Breast epithelium (tissue), 4 donors: ENCODE measurements at regions not wholly inside any gene's neighbourhood (a gene's known extent, or its start where the extent isn't known, plus 50 kb on each side); places are given as distances from the start of the nearest gene placed in this dataset.

Experiments
- DNase-seq, 2 donors: peaks; one replicate each; pipeline ENCODE4 v3.0.0-alpha.2; 2019; ENCODE audit warnings: low spot score in 2 of 2
- H3K27ac ChIP-seq, 2 donors: fragments of 200-600 bp; sonication (generic) in 1 of 2; one replicate each; pipeline ENCODE4 v1.5.1; 2016 to 2019; ENCODE audit warnings: mild to moderate bottlenecking in 1 of 2
- H3K27me3 ChIP-seq, 2 donors: fragments of 200-600 bp; sonication (generic) in 1 of 2; one replicate each; pipeline versions ENCODE4 v1.5.1 to v1.6.0; 2017 to 2019; ENCODE audit warnings: control low read depth in 1 of 2, mild to moderate bottlenecking in 1 of 2
- H3K36me3 ChIP-seq: fragments of 200-600 bp; one replicate; pipeline ENCODE4 v1.5.1; 2019
- H3K4me1 ChIP-seq, 2 donors: fragments of 200-600 bp; sonication (generic); one replicate each; pipeline ENCODE4 v1.5.1; 2016 to 2019; ENCODE audit warnings: control low read depth in 1 of 2
- H3K4me3 ChIP-seq, 3 donors: fragments of 200-600 bp; sonication (generic); 1 replicate in 2 of 3; 2 replicates in 1 of 3; pipeline ENCODE4 v1.5.1; 2016 to 2019; ENCODE audit warnings: mild to moderate bottlenecking in 3 of 3, moderate library complexity in 2 of 3
- H3K9me3 ChIP-seq, 2 donors: fragments of 200-600 bp; sonication (generic) in 1 of 2; one replicate each; pipeline ENCODE4 v1.5.1; 2016 to 2019; ENCODE audit warnings: control low read depth in 1 of 2
- CTCF ChIP-seq, 3 donors: fragments of 450-650 bp; IDR thresholded peaks; one replicate each; pipeline ENCODE4 v1.5.1; 2016 to 2017; ENCODE audit warnings: antibody characterized with exemption in 3 of 3, mild to moderate bottlenecking in 3 of 3, moderate library complexity in 3 of 3
- POLR2A ChIP-seq: fragments of 450-650 bp; IDR thresholded peaks from one replicate; pipeline ENCODE4 v1.6.1; 2016; ENCODE audit warnings: antibody characterized with exemption, mild to moderate bottlenecking, moderate library complexity
- POLR2AphosphoS5 ChIP-seq, 3 donors: sonication (generic); formaldehyde crosslinking; IDR thresholded peaks; one replicate each; pipeline ENCODE4 v1.6.1; 2017; ENCODE audit warnings: antibody characterized with exemption in 3 of 3
- intact Hi-C: fragments of 100-400 bp; cut with DNase I; formaldehyde crosslinking; loops from one replicate; pipeline ENCODE4 v1.15.1; 2023; ENCODE audit warnings: low total_unique reads

DNA sequence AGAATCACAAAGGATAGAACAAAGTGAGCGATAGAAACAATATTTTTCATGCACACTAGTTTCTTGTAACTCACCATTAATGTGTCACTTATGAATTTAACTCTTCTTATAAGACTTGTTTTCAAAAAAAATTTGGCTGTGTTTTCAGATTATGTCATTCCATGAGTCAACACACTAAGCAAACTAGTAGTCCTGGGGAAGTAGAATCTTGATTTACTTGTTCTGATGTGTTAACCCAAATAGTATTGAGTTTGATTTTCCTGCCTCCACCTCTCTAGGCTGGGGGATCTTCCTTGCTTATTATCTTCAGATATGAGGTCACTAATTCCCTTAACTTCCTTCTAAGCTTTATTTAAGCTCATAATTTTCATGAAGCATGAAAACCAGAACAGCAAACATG is 151.0 kb upstream of the SEL1L start:
- DNase-seq: no peak
- TF ChIP-seq POLR2AphosphoS5 (IDR thresholded peaks at IDR 0.05): no peak
- no peak for TF ChIP-seq POLR2A
- no peak for TF ChIP-seq CTCF (IDR thresholded peaks at IDR 0.05)
- no peaks in the 10 kb centered on the region for H3K9me3 ChIP-seq
- no peaks in the 10 kb centered on the region for H3K4me1 ChIP-seq
- no peaks in the 10 kb centered on the region for H3K36me3 ChIP-seq
- H3K4me3 ChIP-seq: no peak overlapping the region
- no peaks in the 10 kb centered on the region for H3K27me3 ChIP-seq
- intact Hi-C loops: no loop called here
- no peak overlapping the region for H3K27ac ChIP-seq

GRCh38 chr14:81686512-81686911 is 152.9 kb upstream of the SEL1L start:
- Histone ChIP-seq H3K27ac (no peak overlapping the region), H3K4me1 (no peaks in the 10 kb centered on the region), H3K27me3 (no peaks in the 10 kb centered on the region), H3K4me3 (no peak overlapping the region), H3K36me3 (no peaks in the 10 kb centered on the region), H3K9me3 (no peaks in the 10 kb centered on the region)
- DNase-seq: no peak
- TF ChIP-seq CTCF (IDR thresholded peaks at IDR 0.05) (no peak), POLR2AphosphoS5 (IDR thresholded peaks at IDR 0.05) (no peak), POLR2A (no peak)
- intact Hi-C loops: no loop called here

GRCh38 chr14:81691931-81692330 is 158.3 kb upstream of the SEL1L start:
- H3K9me3 ChIP-seq: no peaks in the 10 kb centered on the region
- H3K4me3 ChIP-seq: no peak overlapping the region
- no peak for DNase-seq
- no peaks in the 10 kb centered on the region for H3K27me3 ChIP-seq
- intact Hi-C loops: no loop called here
- H3K36me3 ChIP-seq: no peaks in the 10 kb centered on the region
- H3K27ac ChIP-seq: no peak overlapping the region
- H3K4me1 ChIP-seq: no peaks in the 10 kb centered on the region
- no peak for TF ChIP-seq CTCF (IDR thresholded peaks at IDR 0.05)
- TF ChIP-seq POLR2A: no peak
- no peak for TF ChIP-seq POLR2AphosphoS5 (IDR thresholded peaks at IDR 0.05)

DNA sequence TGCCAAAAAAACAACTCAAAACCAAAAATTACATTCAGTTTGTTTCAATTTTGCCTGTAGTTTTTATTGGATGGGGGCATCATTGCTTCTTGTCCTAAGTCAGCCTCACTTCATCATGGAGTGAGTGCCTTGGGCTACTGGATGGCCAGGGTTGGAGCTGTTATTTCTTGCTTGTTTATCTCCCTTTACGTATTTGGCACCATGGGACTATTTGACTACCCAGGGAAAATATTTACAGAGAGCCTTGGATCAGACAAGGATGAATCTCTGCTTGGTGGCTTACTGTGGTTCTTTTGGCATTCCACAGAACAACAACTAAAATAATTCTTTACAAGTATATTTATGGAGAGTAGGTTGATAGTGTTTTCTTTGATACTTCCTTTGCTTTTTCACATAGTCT is 160.8 kb upstream of the SEL1L start:
- Histone ChIP-seq H3K4me3 (no peak overlapping the region), H3K4me1 (no peaks in the 10 kb centered on the region), H3K9me3 (no peaks in the 10 kb centered on the region), H3K27ac (no peak overlapping the region), H3K36me3 (no peaks in the 10 kb centered on the region), H3K27me3 (no peaks in the 10 kb centered on the region)
- intact Hi-C loops: no loop called here
- no peak for DNase-seq
- TF ChIP-seq POLR2AphosphoS5 (IDR thresholded peaks at IDR 0.05) (no peak), CTCF (IDR thresholded peaks at IDR 0.05) (no peak), POLR2A (no peak)

- no peaks in the 10 kb centered on the region for H3K27me3 ChIP-seq
- no peak overlapping the region for H3K27ac ChIP-seq
- H3K4me3 ChIP-seq: no peak overlapping the region
- H3K36me3 ChIP-seq: no peaks in the 10 kb centered on the region
- intact Hi-C loops: no loop called here
- no peak for TF ChIP-seq CTCF (IDR thresholded peaks at IDR 0.05)
- no peak for TF ChIP-seq POLR2A
- TF ChIP-seq POLR2AphosphoS5 (IDR thresholded peaks at IDR 0.05): no peak
- no peaks in the 10 kb centered on the region for H3K4me1 ChIP-seq
- H3K9me3 ChIP-seq: peaks cover 0 to 6% of the 10 kb centered on the region in 2 donors
- DNase-seq: no peak
Measured at GRCh38 chr14:81709681-81710080, 176.0 kb upstream of the SEL1L start.
